K562 (cell line): ENCODE measurements at regions not wholly inside any gene's neighbourhood (a gene's known extent, or its start where the extent isn't known, plus 50 kb on each side); places are given as distances from the start of the nearest gene placed in this dataset.

Experiments used
- ATAC-seq: fragments of 200-7000 bp; cut with Tn5 transposase; 3 replicates; pipeline ENCODE4 v1.9.1; 2020; ENCODE audit warnings: moderate library complexity
- BruUV-seq: library from RNA; stranded (reverse); fragments of 400-500 nt; replicated peaks from 2 replicates; lab custom pipeline; 2021; lab: Mats Ljungman, UMichigan
- CTCF ChIA-PET: fragments of 300-600 bp; formaldehyde crosslinking; extraction: SDS; loops from one replicate; lab custom pipeline; 2021; ENCODE audit warnings: low intra/inter-chr PET ratio; lab: Yijun Ruan, JAX
- POLR2A ChIA-PET: fragments of 300-600, 350-650 bp; sonication (Branson Sonifier 250); formaldehyde crosslinking; extraction: SDS; loops from one replicate; lab custom pipeline; 2021; ENCODE audit warnings: antibody characterized with exemption, inconsistent platforms; lab: Yijun Ruan, JAX
- DNase-seq, 4 experiments: peaks; one replicate each; pipeline versions ENCODE4 v3.0.0 to v3.0.0-alpha.2; 2011 to 2018; ENCODE audit warnings: low spot score in 3 of 4, mixed read lengths in 3 of 4; ENCODE audit errors: extremely low read depth in 1 of 4
- FAIRE-seq: peaks from 2 replicates; lab custom pipeline; 2011; peaks lifted over from hg19 to GRCh38; lab: Jason Lieb, UNC
- H2AFZ ChIP-seq: 2 replicates; pipeline ENCODE4 v1.6.0; 2011; ENCODE audit warnings: low read depth, low read length, control low read depth, inconsistent platforms
- H3K27ac ChIP-seq: fragments of 200-600 bp; 3 replicates; pipeline ENCODE4 v1.8.0; 2011; ENCODE audit warnings: low read depth, mild to moderate bottlenecking, control low read depth, inconsistent platforms, low read length, moderate library complexity, mixed read lengths; ENCODE audit errors: extremely low read depth
- H3K27me3 ChIP-seq, 2 experiments: fragments of 300-600 bp in 1 of 2; 2 replicates in 1 of 2; 3 replicates in 1 of 2; pipeline versions ENCODE4 v1.6.0 to v1.8.0; 2011; ENCODE audit warnings: inconsistent platforms in 2 of 2, low read length in 2 of 2, mild to moderate bottlenecking in 1 of 2, mixed read lengths in 1 of 2, moderate library complexity in 1 of 2; ENCODE audit not compliant: control insufficient read depth in 2 of 2, insufficient read depth in 2 of 2
- H3K36me3 ChIP-seq: fragments of 300-600 bp; 3 replicates; pipeline ENCODE4 v1.8.0; 2011; ENCODE audit warnings: mild to moderate bottlenecking, low read length, inconsistent platforms; ENCODE audit not compliant: control insufficient read depth, insufficient read depth
- H3K4me1 ChIP-seq, 2 experiments: fragments of 200-600 bp in 1 of 2; replicated peaks in 1 of 2; 2 replicates in 1 of 2; 3 replicates in 1 of 2; pipeline versions ENCODE4 v1.5.1 to v1.8.0; 2011; ENCODE audit warnings: inconsistent platforms in 2 of 2, low read length in 2 of 2, mild to moderate bottlenecking in 1 of 2, mixed read lengths in 1 of 2, moderate library complexity in 1 of 2; ENCODE audit not compliant: control insufficient read depth in 2 of 2, insufficient read depth in 2 of 2
- H3K4me2 ChIP-seq: 2 replicates; pipeline ENCODE4 v1.6.1; 2011; ENCODE audit warnings: low read length, control low read depth, inconsistent platforms, mixed read lengths; ENCODE audit not compliant: insufficient read depth
- H3K4me3 ChIP-seq: fragments of 200-600 bp; sonication (generic), shearing (Covaris generic); 2 replicates; pipeline ENCODE4 v1.5.1; 2016; ENCODE audit warnings: control low read depth, inconsistent platforms
- H3K79me2 ChIP-seq: fragments of 200-600 bp; 3 replicates; pipeline ENCODE4 v1.8.0; 2011; ENCODE audit warnings: low read length, inconsistent platforms; ENCODE audit not compliant: control insufficient read depth, insufficient read depth
- H3K9ac ChIP-seq, 2 experiments: 2 replicates each; pipeline versions ENCODE4 v1.6.0 to v1.6.1; 2011; ENCODE audit warnings: low read depth in 2 of 2, low read length in 2 of 2, control low read depth in 1 of 2, inconsistent platforms in 1 of 2, mild to moderate bottlenecking in 1 of 2, mixed read lengths in 1 of 2; ENCODE audit not compliant: insufficient read depth in 1 of 2
- H3K9me1 ChIP-seq: one replicate; pipeline ENCODE4 v1.6.0; 2011; ENCODE audit warnings: inconsistent platforms, mild to moderate bottlenecking, low read length, moderate library complexity; ENCODE audit not compliant: control insufficient read depth, insufficient read depth
- H3K9me3 ChIP-seq: replicated peaks from 2 replicates; pipeline ENCODE4 v1.5.1; 2011; ENCODE audit warnings: low read depth, low read length, inconsistent platforms; ENCODE audit not compliant: control insufficient read depth, insufficient read depth
- H4K20me1 ChIP-seq: replicated peaks from 2 replicates; pipeline ENCODE4 v1.6.1; 2011; ENCODE audit warnings: low read length, inconsistent platforms, mixed read lengths; ENCODE audit not compliant: control insufficient read depth, insufficient read depth
- BMI1 ChIP-seq: fragments of 150-350 bp; IDR thresholded peaks from 2 replicates; pipeline ENCODE4 v1.6.1; 2014; ENCODE audit warnings: low read length
- CHD2 ChIP-seq: IDR thresholded peaks from 2 replicates; pipeline ENCODE4 v1.6.1; 2011; ENCODE audit warnings: low read depth, low read length
- CTCF ChIP-seq, 3 experiments: IDR thresholded peaks in 2 of 3; conservative IDR thresholded peaks in 1 of 3; 2 replicates each; pipeline ENCODE4 v1.5.1; 2011 to 2012; ENCODE audit warnings: low read length in 3 of 3, mild to moderate bottlenecking in 3 of 3, control low read depth in 2 of 3, improper control_type of control experiment in 1 of 3, inconsistent platforms in 1 of 3, low read depth in 1 of 3, mixed read lengths in 1 of 3, moderate library complexity in 1 of 3; ENCODE audit not compliant: insufficient read depth in 2 of 3
- E2F4 ChIP-seq: sonication (generic); formaldehyde crosslinking; IDR thresholded peaks from 2 replicates; pipeline ENCODE4 v1.8.0; 2022; ENCODE audit warnings: mild to moderate bottlenecking, low read depth, missing genetic modification reagents
- ELF4 ChIP-seq: fragments of 450-650 bp; formaldehyde crosslinking; IDR thresholded peaks from 2 replicates; pipeline ENCODE4 v1.4.0; 2022; ENCODE audit warnings: missing genetic modification characterization
- MAFF ChIP-seq: IDR thresholded peaks from 2 replicates; pipeline ENCODE4 v1.6.1; 2012; ENCODE audit warnings: low read length, improper control_type of control experiment
- PCBP1 ChIP-seq: fragments of 200-400 bp; formaldehyde crosslinking; IDR thresholded peaks from 2 replicates; pipeline ENCODE4 v1.6.1; 2018; ENCODE audit warnings: mild to moderate bottlenecking, low read depth, low read length; ENCODE audit not compliant: poor library complexity, severe bottlenecking
- PHTF2 ChIP-seq: fragments of 250-450 bp; sonication (Bioruptor Pico); IDR thresholded peaks from 2 replicates; pipeline ENCODE4 v1.5.0; 2021; ENCODE audit warnings: mild to moderate bottlenecking
- TCFL5 ChIP-seq: fragments of 250-450 bp; sonication (Bioruptor Pico); conservative IDR thresholded peaks from 2 replicates; pipeline ENCODE4 v1.6.1; 2021; ENCODE audit warnings: mild to moderate bottlenecking, moderate library complexity, matching md5 sums
- ZNF586 ChIP-seq: fragments of 450-650 bp; formaldehyde crosslinking; conservative IDR thresholded peaks from 2 replicates; pipeline ENCODE4 v1.4.0; 2020; ENCODE audit warnings: mild to moderate bottlenecking, moderate library complexity
- WGBS: fragments of 100-300 bp; shearing (Covaris generic); methylation state at CpG from one replicate; pipeline ENCODE4 v1.1.6; 2016; ENCODE audit warnings: low coverage, mixed read lengths; ENCODE audit not compliant: insufficient coverage; ENCODE audit errors: missing lambda C conversion rate; 5-methylcytosine and 5-hydroxymethylcytosine counted together
- in situ Hi-C: fragments of 300-500 bp; cut with MboI; formaldehyde crosslinking; loops from 4 replicates; pipeline ENCODE4 v1.15.0; 2018; ENCODE audit warnings: inconsistent platforms, mixed read lengths
- intact Hi-C: fragments of 100-400 bp; cut with micrococcal nuclease; formaldehyde crosslinking; loops from 2 replicates; pipeline ENCODE4 v1.14.2; 2022

- no peak for DNase-seq
- CTCF ChIA-PET, result no interaction called here
- H3K4me2 ChIP-seq, result no peak overlapping the region
- no peaks in the 10 kb centered on the region for H3K79me2 ChIP-seq
- no peak overlapping the region for H2AFZ ChIP-seq
- WGBS, result 0% methylated on average over 4 of the region's 4 CpGs
- no peaks in the 10 kb centered on the region for H3K36me3 ChIP-seq
- in situ Hi-C loops (no loop called here), intact Hi-C loops (no loop called here)
- H3K27ac ChIP-seq, result no peak overlapping the region
- POLR2A ChIA-PET, result no interaction called here
- H3K4me1 ChIP-seq, result no peaks in the 10 kb centered on the region
- no peak overlapping the region for H3K9ac ChIP-seq
- H3K27me3 ChIP-seq, result no peaks in the 10 kb centered on the region
- ATAC-seq, result no peak
- FAIRE-seq, result no peak
- no peak for TF ChIP-seq TCFL5 (CRISPR knock-in tag)
- TF ChIP-seq PCBP1, result no peak
- TF ChIP-seq E2F4, result no peak
- TF ChIP-seq BMI1, result no peak
- no peak for TF ChIP-seq CHD2
- TF ChIP-seq ZNF586 (CRISPR knock-in tag), result no peak
- TF ChIP-seq PHTF2 (CRISPR knock-in tag), result no peak
- TF ChIP-seq CTCF (IDR thresholded peaks at IDR 0.05 in 2 of 3, conservative IDR thresholded peaks at IDR 0.05 in 1 of 3; ENCODE audit: insufficient read depth in 2 of 3, low read depth in 1 of 3, low read length in 3 of 3), result no peak
- TF ChIP-seq MAFF, result no peak
- no peak for TF ChIP-seq ELF4
- no peaks in the 10 kb centered on the region for H3K9me1 ChIP-seq
- H3K9me3 ChIP-seq, result no peaks in the 10 kb centered on the region
- no peak overlapping the region for H3K4me3 ChIP-seq
- H4K20me1 ChIP-seq, result no peaks in the 10 kb centered on the region
- BruUV-seq, result no TSS peak
These were observed 371.3 kb downstream of the IRS2 start for GRCh38 chr13:109415057-109415456.
